AG10803 (cell line): ENCODE measurements at regions not wholly inside any gene's neighbourhood (a gene's known extent, or its start where the extent isn't known, plus 50 kb on each side); places are given as distances from the start of the nearest gene placed in this dataset.
A peak's percentile ranks its signal among the peaks of the same experiment; 100 is the strongest.

Experiments used
- DNase-seq: peaks from one replicate; pipeline ENCODE4 v3.0.0; 2010; ENCODE audit warnings: low read depth
- H3K4me3 ChIP-seq: 2 replicates; pipeline ENCODE4 v1.5.1; 2011; ENCODE audit warnings: mild to moderate bottlenecking, low read length, control low read depth
- CTCF ChIP-seq: conservative IDR thresholded peaks from 2 replicates; pipeline ENCODE4 v1.5.1; 2011; ENCODE audit warnings: mild to moderate bottlenecking, low read length, control low read depth, inconsistent platforms

DNA sequence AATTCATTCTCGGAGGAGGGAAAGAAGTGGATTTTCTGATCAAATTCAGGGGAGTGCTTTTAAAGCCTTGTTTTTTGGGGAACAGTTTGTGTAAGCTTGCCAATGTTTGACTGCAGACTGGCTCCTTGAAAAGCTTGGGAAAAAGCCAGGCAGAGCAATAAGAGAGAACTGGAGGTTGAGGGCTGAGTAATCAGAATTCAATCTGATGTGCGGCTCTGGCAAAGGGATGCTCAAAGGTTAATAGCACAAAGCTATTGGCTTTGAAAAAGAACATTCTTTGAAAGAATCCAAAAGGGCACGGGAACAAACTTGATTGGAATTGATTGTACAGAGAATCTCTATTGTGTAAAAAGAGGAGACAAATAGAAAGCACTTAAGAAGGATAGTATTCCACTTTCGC is 279.3 kb downstream of the YTHDC2 start:
- no peak for DNase-seq
- no peak overlapping the region for H3K4me3 ChIP-seq
- no peak for TF ChIP-seq CTCF

DNA sequence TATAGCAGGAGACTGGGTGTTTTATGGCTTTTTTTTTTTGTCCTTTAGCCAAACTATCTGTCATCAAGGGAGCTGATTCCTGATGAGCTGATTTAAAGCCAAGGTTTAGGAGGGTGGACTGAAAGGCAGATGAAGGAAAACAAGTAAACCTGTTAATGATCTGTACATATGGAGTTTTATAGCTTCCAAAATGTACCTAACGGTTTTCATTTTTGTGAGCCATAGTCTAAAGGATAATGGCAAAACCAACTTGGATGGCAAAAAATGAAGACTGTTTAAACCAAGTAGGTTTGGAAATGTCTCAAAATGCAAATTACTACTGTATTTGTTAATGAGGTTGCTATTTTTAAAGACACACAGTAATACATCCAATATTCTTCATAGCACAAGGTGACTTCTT is 281.5 kb downstream of the YTHDC2 start:
- DNase-seq, result no peak
- no peak overlapping the region for H3K4me3 ChIP-seq
- no peak for TF ChIP-seq CTCF

DNA sequence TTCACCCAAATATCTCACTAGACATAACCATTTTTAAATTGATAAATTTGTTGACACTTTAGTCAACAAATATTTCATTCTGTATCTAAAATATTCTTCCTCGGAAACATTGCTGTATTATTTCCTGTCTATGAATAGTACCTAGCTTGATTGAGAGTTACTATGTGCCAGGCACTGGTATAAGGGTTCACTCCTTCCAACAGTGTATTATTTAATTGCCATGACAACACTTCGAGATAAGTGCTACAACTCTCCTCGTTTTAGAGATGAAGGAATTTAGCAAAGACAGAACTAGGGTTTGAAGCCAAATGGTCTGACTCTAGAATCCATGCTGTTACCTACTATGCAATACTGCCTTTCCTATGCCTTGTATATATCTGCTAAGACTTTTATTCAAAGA is 287.2 kb downstream of the YTHDC2 start:
- no peak overlapping the region for H3K4me3 ChIP-seq
- no peak for DNase-seq
- no peak for TF ChIP-seq CTCF

- TF ChIP-seq CTCF, result no peak
- DNase-seq, result no peak
- no peak overlapping the region for H3K4me3 ChIP-seq
Measured at GRCh38 chr5:113804264-113804663, 290.8 kb downstream of the YTHDC2 start.

DNA sequence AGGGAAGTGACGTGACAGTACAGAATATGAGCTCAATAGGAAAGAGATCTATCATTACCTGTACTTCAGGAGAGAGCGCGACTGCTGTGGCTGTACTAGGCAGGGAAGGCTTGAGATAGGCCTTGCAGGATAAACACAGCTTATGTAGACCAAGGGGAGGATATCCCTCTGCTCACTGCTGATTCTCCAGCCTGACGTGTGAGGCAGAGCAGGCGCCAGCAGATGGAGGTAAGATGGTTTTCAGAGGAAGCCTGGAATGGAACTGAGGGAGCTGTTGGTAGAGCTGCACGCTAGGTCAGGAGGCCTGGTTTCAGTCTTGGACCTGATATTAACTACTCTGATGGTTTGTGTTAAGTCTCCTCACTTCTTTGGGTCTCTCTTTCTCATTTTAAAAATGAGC is 291.4 kb downstream of the YTHDC2 start:
- no peak overlapping the region for H3K4me3 ChIP-seq
- DNase-seq, result no peak
- no peak for TF ChIP-seq CTCF

- DNase-seq, result peak; percentile 64
Measured at GRCh38 chr5:113806250-113806649, 292.8 kb downstream of the YTHDC2 start.

GRCh38 chr5:113806904-113807303 is 293.4 kb downstream of the YTHDC2 start:
- peak; percentile 52 for DNase-seq
- peak overlapping the region; percentile 39 for H3K4me3 ChIP-seq
- TF ChIP-seq CTCF, result no peak

More at GRCh38 chr5:113806250-113806649, 292.8 kb downstream of the YTHDC2 start:
- TF ChIP-seq CTCF, result peak; percentile 72
- H3K4me3 ChIP-seq, result peak overlapping the region; percentile 32
